B cell (primary cell): ENCODE measurements at regions not wholly inside any gene's neighbourhood (a gene's known extent, or its start where the extent isn't known, plus 50 kb on each side); places are given as distances from the start of the nearest gene placed in this dataset.

Source experiments
- CTCF ChIP-seq: fragments of 200-600 bp; IDR thresholded peaks from one replicate; pipeline ENCODE4 v1.8.0; 2022; ENCODE audit warnings: antibody characterized with exemption, mild to moderate bottlenecking
- EZH2 ChIP-seq: IDR thresholded peaks from 2 replicates; pipeline ENCODE4 v1.6.1; 2012; ENCODE audit warnings: borderline replicate concordance, low read depth, mild to moderate bottlenecking, moderate library complexity, low read length; ENCODE audit not compliant: insufficient read depth, poor library complexity, severe bottlenecking

- TF ChIP-seq EZH2: no peak
- no peak for TF ChIP-seq CTCF
These were observed 1105.1 kb upstream of the CDH9 start for GRCh38 chr5:28143519-28143918.
